ENCODE measurements at regions not wholly inside any gene's neighbourhood (a gene's known extent, or its start where the extent isn't known, plus 50 kb on each side); places are given as distances from the start of the nearest gene placed in this dataset.

GRCh38 chr3:104514776-104515175 is 851.9 kb upstream of the ALCAM start:
- FAIRE-seq, result no peak
- H3K23ac ChIP-seq (ENCODE audit: insufficient read length), result no peak overlapping the region
- no peak overlapping the region for H2BK20ac ChIP-seq (ENCODE audit: low read length)
- no peak overlapping the region for H3K4me3 ChIP-seq (ENCODE audit: extremely low read depth in 1 of 4, insufficient read depth in 2 of 4, low read depth in 3 of 4, low read length in 4 of 4)
- no peak overlapping the region for H2BK5ac ChIP-seq (ENCODE audit: low read depth, low read length)
- no peak overlapping the region for H2BK120ac ChIP-seq (replicated peaks; ENCODE audit: low read depth, low read length)
- H4K8ac ChIP-seq (ENCODE audit: extremely low read depth, insufficient read depth, low read length), result no peak overlapping the region
- no peaks in the 10 kb centered on the region for H3K27me3 ChIP-seq (replicated peaks in 1 of 4; ENCODE audit: control insufficient read depth in 3 of 4, extremely low read depth in 1 of 4, insufficient read depth in 3 of 4, low read length in 3 of 4)
- no peak overlapping the region for H2AFZ ChIP-seq (ENCODE audit: low read length)
- no peak overlapping the region for H3K4me2 ChIP-seq (ENCODE audit: insufficient read depth in 1 of 2, low read depth in 2 of 2, low read length in 2 of 2)
- H3K79me2 ChIP-seq (ENCODE audit: control insufficient read depth in 1 of 2, insufficient read depth in 2 of 2, low read length in 2 of 2), result no peaks in the 10 kb centered on the region
- H3K14ac ChIP-seq (ENCODE audit: insufficient read length), result no peak overlapping the region
- H4K5ac ChIP-seq (ENCODE audit: insufficient read length, low read depth, low read length), result no peak overlapping the region
- no peak overlapping the region for H2BK15ac ChIP-seq (ENCODE audit: low read length)
- WGBS, 2 experiments (ENCODE audit: extremely low coverage in 1 of 2, insufficient coverage in 1 of 2, insufficient read length in 1 of 2, insufficient replicate concordance in 2 of 2, low coverage in 1 of 2, low lambda C conversion rate in 2 of 2, missing lambda C conversion rate in 1 of 2), result 81% methylated on average over 3 of the region's 3 CpGs; no CpG with 5 or more reads in 1 of the 2 experiments
- peak overlapping the region; percentile 75 for H4K91ac ChIP-seq (replicated peaks; ENCODE audit: insufficient read length, low read length)
- H3K4ac ChIP-seq (replicated peaks; ENCODE audit: insufficient read length, low read depth, low read length), result no peak overlapping the region
- CTCF ChIA-PET (ENCODE audit: partially characterized antibody), result interaction anchor here (1.2 kb wide), 1 partner anchor 242 kb away, joined by 3 read pairs; no protein-coding TSS in a partner anchor
- no peaks in the 10 kb centered on the region for H3K36me3 ChIP-seq (ENCODE audit: control insufficient read depth in 2 of 4, insufficient read depth in 4 of 4, low read length in 3 of 4)
- no peak overlapping the region for H2BK12ac ChIP-seq (ENCODE audit: low read depth, low read length)
- H3K9me3 ChIP-seq (ENCODE audit: insufficient read depth in 2 of 2, low read depth in 1 of 2, low read length in 1 of 2), result no peaks in the 10 kb centered on the region; a peak in 1 of 4 replicates
- no peak overlapping the region for H3K18ac ChIP-seq (ENCODE audit: extremely low read depth, low read length)
- H3K9ac ChIP-seq (replicated peaks in 1 of 4; ENCODE audit: extremely low read depth in 1 of 4, low read depth in 3 of 4, low read length in 3 of 4), result no peak overlapping the region
- peaks cover 0 to 13% (median 8%) of the 10 kb centered on the region in 4 experiments; a peak in 4 of 7 replicates for H3K4me1 ChIP-seq (replicated peaks in 1 of 4; ENCODE audit: control insufficient read depth in 3 of 4, insufficient read depth in 4 of 4, low read length in 3 of 4)
- H3K56ac ChIP-seq (replicated peaks; ENCODE audit: insufficient read length, low read depth, low read length), result no peak overlapping the region
- H3K23me2 ChIP-seq (ENCODE audit: low read depth, low read length), result no peaks in the 10 kb centered on the region
- H4K20me1 ChIP-seq (replicated peaks in 1 of 2; ENCODE audit: control insufficient read depth in 1 of 2, insufficient read depth in 2 of 2, low read length in 2 of 2), result no peaks in the 10 kb centered on the region
- H2AK5ac ChIP-seq (ENCODE audit: low read depth, low read length), result no peak overlapping the region
- no peaks in the 10 kb centered on the region for H3K79me1 ChIP-seq (ENCODE audit: low read depth, low read length)
- no peak for DNase-seq (ENCODE audit: low read depth in 1 of 2, low spot score in 2 of 2)
- no peak overlapping the region for H3K27ac ChIP-seq (ENCODE audit: low read depth, low read length)
- POLR2A ChIA-PET (ENCODE audit: partially characterized antibody), result no interaction called here
- no peak for TF ChIP-seq MAX (IDR thresholded peaks at IDR 0.05)
- no peak for TF ChIP-seq HDAC6 (IDR thresholded peaks at IDR 0.05; ENCODE audit: low read depth, low read length)
- no peak for TF ChIP-seq HDAC2 (IDR thresholded peaks at IDR 0.05; ENCODE audit: borderline replicate concordance in 1 of 2, low read depth in 2 of 2, low read length in 2 of 2)
- no peak for TF ChIP-seq SIX5 (IDR thresholded peaks at IDR 0.05; ENCODE audit: low read depth, low read length)
- no peak for TF ChIP-seq BACH1 (IDR thresholded peaks at IDR 0.05; ENCODE audit: low read length)
- no peak for TF ChIP-seq PHF8 (conservative IDR thresholded peaks at IDR 0.05; ENCODE audit: low read depth, low read length)
- TF ChIP-seq SP2 (IDR thresholded peaks at IDR 0.05; ENCODE audit: low read length), result no peak
- no peak for TF ChIP-seq BRCA1 (IDR thresholded peaks at IDR 0.05; ENCODE audit: low read depth, low read length)
- no peak for TF ChIP-seq ZNF274 (IDR thresholded peaks at IDR 0.05; ENCODE audit: borderline replicate concordance, extremely low read depth, low read length)
- TF ChIP-seq CBX5 (IDR thresholded peaks at IDR 0.05; ENCODE audit: low read depth, low read length), result no peak
- TF ChIP-seq NANOG (IDR thresholded peaks at IDR 0.05; ENCODE audit: insufficient read depth, low read depth, low read length, poor library complexity, severe bottlenecking), result no peak
- TF ChIP-seq KDM5A (IDR thresholded peaks at IDR 0.05; ENCODE audit: low read length), result no peak
- TF ChIP-seq MAFK (IDR thresholded peaks at IDR 0.05; ENCODE audit: low read depth, low read length), result no peak
- no peak for TF ChIP-seq TEAD4 (IDR thresholded peaks at IDR 0.05; ENCODE audit: low read depth, low read length)
- TF ChIP-seq SIN3A (conservative IDR thresholded peaks at IDR 0.05 in 1 of 2, IDR thresholded peaks at IDR 0.05 in 1 of 2; ENCODE audit: low read depth in 1 of 2, low read length in 2 of 2), result no peak
